HEK293 (cell line): ENCODE measurements at regions not wholly inside any gene's neighbourhood (a gene's known extent, or its start where the extent isn't known, plus 50 kb on each side); places are given as distances from the start of the nearest gene placed in this dataset.

Experiments used
- KLF10 ChIP-seq: fragments of 450-650 bp; IDR thresholded peaks from 2 replicates; pipeline ENCODE4 v1.5.1; 2018; ENCODE audit warnings: missing biosample characterization, mild to moderate bottlenecking, missing genetic modification characterization
- RBAK ChIP-seq: fragments of 450-650 bp; formaldehyde crosslinking; IDR thresholded peaks from 2 replicates; pipeline ENCODE4 v1.5.1; 2016; ENCODE audit warnings: missing biosample characterization, missing genetic modification characterization
- REPIN1 ChIP-seq: fragments of 450-650 bp; formaldehyde crosslinking; IDR thresholded peaks from 2 replicates; pipeline ENCODE4 v1.5.1; 2017; ENCODE audit warnings: missing biosample characterization, missing genetic modification characterization, low read depth
- TCF7L2 ChIP-seq: IDR thresholded peaks from 2 replicates; pipeline ENCODE4 v1.6.1; 2011; ENCODE audit warnings: low read depth, mild to moderate bottlenecking, inconsistent platforms, low read length, moderate library complexity, borderline replicate concordance
- YY1 ChIP-seq: fragments of 450-650 bp; formaldehyde crosslinking; IDR thresholded peaks from 2 replicates; pipeline ENCODE4 v1.5.1; 2018; ENCODE audit warnings: missing biosample characterization, missing genetic modification characterization
- ZBTB8A ChIP-seq: fragments of 450-650 bp; formaldehyde crosslinking; IDR thresholded peaks from 2 replicates; pipeline ENCODE4 v1.5.1; 2016; ENCODE audit warnings: missing biosample characterization, missing genetic modification characterization
- ZNF10 ChIP-seq: fragments of 450-650 bp; formaldehyde crosslinking; IDR thresholded peaks from 2 replicates; pipeline ENCODE4 v1.5.1; 2017; ENCODE audit warnings: missing biosample characterization, missing genetic modification characterization
- ZNF600 ChIP-seq: fragments of 450-650 bp; formaldehyde crosslinking; IDR thresholded peaks from 2 replicates; pipeline ENCODE4 v1.5.1; 2016; ENCODE audit warnings: missing biosample characterization, missing genetic modification characterization
- TF ChIP-seq, protein P1 (sequence below): fragments of 450-650 bp; formaldehyde crosslinking; IDR thresholded peaks from 2 replicates; pipeline ENCODE4 v1.5.1; 2016; ENCODE audit warnings: missing biosample characterization, missing genetic modification characterization
- TF ChIP-seq, protein P2 (sequence below): fragments of 450-650 bp; formaldehyde crosslinking; IDR thresholded peaks from 2 replicates; pipeline ENCODE4 v1.5.1; 2016; ENCODE audit warnings: missing biosample characterization, missing genetic modification characterization

DNA sequence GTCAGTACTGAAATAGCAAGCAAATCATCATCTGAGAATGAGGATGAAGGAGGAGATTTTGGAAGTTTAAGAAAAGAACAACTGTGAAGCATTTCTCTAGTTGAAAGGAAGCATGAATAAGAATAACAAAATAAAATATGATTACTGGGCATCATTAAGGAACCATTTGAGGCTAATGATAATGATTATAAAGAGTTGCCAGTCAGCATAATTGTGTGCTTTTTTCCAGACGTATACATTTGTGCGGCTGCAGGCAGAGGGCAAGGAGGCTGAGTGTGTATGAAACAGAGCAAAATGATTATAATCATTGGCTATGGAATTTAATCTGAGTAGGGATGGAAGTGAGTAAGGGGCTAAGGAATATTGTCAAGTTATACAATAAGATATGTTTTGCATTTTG lies 218.7 kb upstream of the FUT9 start:
- TF ChIP-seq, protein P1, sequence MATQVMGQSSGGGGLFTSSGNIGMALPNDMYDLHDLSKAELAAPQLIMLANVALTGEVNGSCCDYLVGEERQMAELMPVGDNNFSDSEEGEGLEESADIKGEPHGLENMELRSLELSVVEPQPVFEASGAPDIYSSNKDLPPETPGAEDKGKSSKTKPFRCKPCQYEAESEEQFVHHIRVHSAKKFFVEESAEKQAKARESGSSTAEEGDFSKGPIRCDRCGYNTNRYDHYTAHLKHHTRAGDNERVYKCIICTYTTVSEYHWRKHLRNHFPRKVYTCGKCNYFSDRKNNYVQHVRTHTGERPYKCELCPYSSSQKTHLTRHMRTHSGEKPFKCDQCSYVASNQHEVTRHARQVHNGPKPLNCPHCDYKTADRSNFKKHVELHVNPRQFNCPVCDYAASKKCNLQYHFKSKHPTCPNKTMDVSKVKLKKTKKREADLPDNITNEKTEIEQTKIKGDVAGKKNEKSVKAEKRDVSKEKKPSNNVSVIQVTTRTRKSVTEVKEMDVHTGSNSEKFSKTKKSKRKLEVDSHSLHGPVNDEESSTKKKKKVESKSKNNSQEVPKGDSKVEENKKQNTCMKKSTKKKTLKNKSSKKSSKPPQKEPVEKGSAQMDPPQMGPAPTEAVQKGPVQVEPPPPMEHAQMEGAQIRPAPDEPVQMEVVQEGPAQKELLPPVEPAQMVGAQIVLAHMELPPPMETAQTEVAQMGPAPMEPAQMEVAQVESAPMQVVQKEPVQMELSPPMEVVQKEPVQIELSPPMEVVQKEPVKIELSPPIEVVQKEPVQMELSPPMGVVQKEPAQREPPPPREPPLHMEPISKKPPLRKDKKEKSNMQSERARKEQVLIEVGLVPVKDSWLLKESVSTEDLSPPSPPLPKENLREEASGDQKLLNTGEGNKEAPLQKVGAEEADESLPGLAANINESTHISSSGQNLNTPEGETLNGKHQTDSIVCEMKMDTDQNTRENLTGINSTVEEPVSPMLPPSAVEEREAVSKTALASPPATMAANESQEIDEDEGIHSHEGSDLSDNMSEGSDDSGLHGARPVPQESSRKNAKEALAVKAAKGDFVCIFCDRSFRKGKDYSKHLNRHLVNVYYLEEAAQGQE (tag by site-specific recombination), result no peak
- TF ChIP-seq, protein P2, sequence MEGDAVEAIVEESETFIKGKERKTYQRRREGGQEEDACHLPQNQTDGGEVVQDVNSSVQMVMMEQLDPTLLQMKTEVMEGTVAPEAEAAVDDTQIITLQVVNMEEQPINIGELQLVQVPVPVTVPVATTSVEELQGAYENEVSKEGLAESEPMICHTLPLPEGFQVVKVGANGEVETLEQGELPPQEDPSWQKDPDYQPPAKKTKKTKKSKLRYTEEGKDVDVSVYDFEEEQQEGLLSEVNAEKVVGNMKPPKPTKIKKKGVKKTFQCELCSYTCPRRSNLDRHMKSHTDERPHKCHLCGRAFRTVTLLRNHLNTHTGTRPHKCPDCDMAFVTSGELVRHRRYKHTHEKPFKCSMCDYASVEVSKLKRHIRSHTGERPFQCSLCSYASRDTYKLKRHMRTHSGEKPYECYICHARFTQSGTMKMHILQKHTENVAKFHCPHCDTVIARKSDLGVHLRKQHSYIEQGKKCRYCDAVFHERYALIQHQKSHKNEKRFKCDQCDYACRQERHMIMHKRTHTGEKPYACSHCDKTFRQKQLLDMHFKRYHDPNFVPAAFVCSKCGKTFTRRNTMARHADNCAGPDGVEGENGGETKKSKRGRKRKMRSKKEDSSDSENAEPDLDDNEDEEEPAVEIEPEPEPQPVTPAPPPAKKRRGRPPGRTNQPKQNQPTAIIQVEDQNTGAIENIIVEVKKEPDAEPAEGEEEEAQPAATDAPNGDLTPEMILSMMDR (tag by site-specific recombination), result no peak
- TF ChIP-seq ZNF10 (tag by site-specific recombination) (no peak), ZBTB8A (tag by site-specific recombination) (no peak), KLF10 (tag by site-specific recombination) (no peak), RBAK (tag by site-specific recombination) (no peak), ZNF600 (tag by site-specific recombination) (no peak), YY1 (tag by site-specific recombination) (no peak), TCF7L2 (no peak), REPIN1 (tag by site-specific recombination) (no peak)
